K562 (cell line): ENCODE measurements at regions not wholly inside any gene's neighbourhood (a gene's known extent, or its start where the extent isn't known, plus 50 kb on each side); places are given as distances from the start of the nearest gene placed in this dataset.
"Not testable (repeated sequence)": the region's sequence is repeated elsewhere in the genome, so short reads cannot be mapped to it uniquely, and the experiment has no call there.

ENCODE experiments used
- ATAC-seq: fragments of 200-7000 bp; cut with Tn5 transposase; 3 replicates; pipeline ENCODE4 v1.9.1; 2020; ENCODE audit warnings: moderate library complexity
- BruUV-seq: library from RNA; stranded (reverse); fragments of 400-500 nt; replicated peaks from 2 replicates; lab custom pipeline; 2021; lab: Mats Ljungman, UMichigan
- CTCF ChIA-PET: fragments of 300-600 bp; formaldehyde crosslinking; extraction: SDS; loops from one replicate; lab custom pipeline; 2021; ENCODE audit warnings: low intra/inter-chr PET ratio; lab: Yijun Ruan, JAX
- POLR2A ChIA-PET: fragments of 300-600, 350-650 bp; sonication (Branson Sonifier 250); formaldehyde crosslinking; extraction: SDS; loops from one replicate; lab custom pipeline; 2021; ENCODE audit warnings: antibody characterized with exemption, inconsistent platforms; lab: Yijun Ruan, JAX
- DNase-seq, 4 experiments: peaks; one replicate each; pipeline versions ENCODE4 v3.0.0 to v3.0.0-alpha.2; 2011 to 2018; ENCODE audit warnings: low spot score in 3 of 4, mixed read lengths in 3 of 4; ENCODE audit errors: extremely low read depth in 1 of 4
- FAIRE-seq: peaks from 2 replicates; lab custom pipeline; 2011; peaks lifted over from hg19 to GRCh38; lab: Jason Lieb, UNC
- H2AFZ ChIP-seq: 2 replicates; pipeline ENCODE4 v1.6.0; 2011; ENCODE audit warnings: low read depth, low read length, control low read depth, inconsistent platforms
- H3K27ac ChIP-seq: fragments of 200-600 bp; 3 replicates; pipeline ENCODE4 v1.8.0; 2011; ENCODE audit warnings: low read depth, mild to moderate bottlenecking, control low read depth, inconsistent platforms, low read length, moderate library complexity, mixed read lengths; ENCODE audit errors: extremely low read depth
- H3K27me3 ChIP-seq, 2 experiments: fragments of 300-600 bp in 1 of 2; 2 replicates in 1 of 2; 3 replicates in 1 of 2; pipeline versions ENCODE4 v1.6.0 to v1.8.0; 2011; ENCODE audit warnings: inconsistent platforms in 2 of 2, low read length in 2 of 2, mild to moderate bottlenecking in 1 of 2, mixed read lengths in 1 of 2, moderate library complexity in 1 of 2; ENCODE audit not compliant: control insufficient read depth in 2 of 2, insufficient read depth in 2 of 2
- H3K36me3 ChIP-seq: fragments of 300-600 bp; 3 replicates; pipeline ENCODE4 v1.8.0; 2011; ENCODE audit warnings: mild to moderate bottlenecking, low read length, inconsistent platforms; ENCODE audit not compliant: control insufficient read depth, insufficient read depth
- H3K4me1 ChIP-seq, 2 experiments: fragments of 200-600 bp in 1 of 2; replicated peaks in 1 of 2; 2 replicates in 1 of 2; 3 replicates in 1 of 2; pipeline versions ENCODE4 v1.5.1 to v1.8.0; 2011; ENCODE audit warnings: inconsistent platforms in 2 of 2, low read length in 2 of 2, mild to moderate bottlenecking in 1 of 2, mixed read lengths in 1 of 2, moderate library complexity in 1 of 2; ENCODE audit not compliant: control insufficient read depth in 2 of 2, insufficient read depth in 2 of 2
- H3K4me2 ChIP-seq: 2 replicates; pipeline ENCODE4 v1.6.1; 2011; ENCODE audit warnings: low read length, control low read depth, inconsistent platforms, mixed read lengths; ENCODE audit not compliant: insufficient read depth
- H3K4me3 ChIP-seq: fragments of 200-600 bp; sonication (generic), shearing (Covaris generic); 2 replicates; pipeline ENCODE4 v1.5.1; 2016; ENCODE audit warnings: control low read depth, inconsistent platforms
- H3K79me2 ChIP-seq: fragments of 200-600 bp; 3 replicates; pipeline ENCODE4 v1.8.0; 2011; ENCODE audit warnings: low read length, inconsistent platforms; ENCODE audit not compliant: control insufficient read depth, insufficient read depth
- H3K9ac ChIP-seq, 2 experiments: 2 replicates each; pipeline versions ENCODE4 v1.6.0 to v1.6.1; 2011; ENCODE audit warnings: low read depth in 2 of 2, low read length in 2 of 2, control low read depth in 1 of 2, inconsistent platforms in 1 of 2, mild to moderate bottlenecking in 1 of 2, mixed read lengths in 1 of 2; ENCODE audit not compliant: insufficient read depth in 1 of 2
- H3K9me1 ChIP-seq: one replicate; pipeline ENCODE4 v1.6.0; 2011; ENCODE audit warnings: inconsistent platforms, mild to moderate bottlenecking, low read length, moderate library complexity; ENCODE audit not compliant: control insufficient read depth, insufficient read depth
- H3K9me3 ChIP-seq: replicated peaks from 2 replicates; pipeline ENCODE4 v1.5.1; 2011; ENCODE audit warnings: low read depth, low read length, inconsistent platforms; ENCODE audit not compliant: control insufficient read depth, insufficient read depth
- H4K20me1 ChIP-seq: replicated peaks from 2 replicates; pipeline ENCODE4 v1.6.1; 2011; ENCODE audit warnings: low read length, inconsistent platforms, mixed read lengths; ENCODE audit not compliant: control insufficient read depth, insufficient read depth
- CBX1 ChIP-seq: sonication (generic); IDR thresholded peaks from 2 replicates; pipeline ENCODE4 v1.6.1; 2016; ENCODE audit warnings: antibody characterized with exemption, low read depth, mild to moderate bottlenecking
- GABPA ChIP-seq: fragments of 200-800 bp; sonication (Bioruptor generic); conservative IDR thresholded peaks from 2 replicates; pipeline ENCODE4 v1.6.1; 2016; ENCODE audit warnings: low read depth, missing genetic modification characterization, missing compliant biosample characterization
- KDM5B ChIP-seq: fragments of 200-600 bp; sonication (generic); IDR thresholded peaks from 2 replicates; pipeline ENCODE4 v1.6.1; 2012; ENCODE audit warnings: low read depth, mild to moderate bottlenecking, moderate library complexity, low read length, control low read depth, inconsistent platforms; ENCODE audit not compliant: insufficient replicate concordance
- NFYB ChIP-seq: IDR thresholded peaks from 2 replicates; pipeline ENCODE4 v1.6.1; 2011; ENCODE audit warnings: mild to moderate bottlenecking, moderate library complexity; ENCODE audit not compliant: insufficient read length; ENCODE audit errors: extremely low read depth
- PHF8 ChIP-seq: fragments of 200-600 bp; sonication (generic); IDR thresholded peaks from 2 replicates; pipeline ENCODE4 v1.6.1; 2012; ENCODE audit warnings: mixed run types, mild to moderate bottlenecking, inconsistent platforms, low read length, moderate library complexity, borderline replicate concordance
- POLR2H ChIP-seq: IDR thresholded peaks from 2 replicates; pipeline ENCODE4 v1.6.1; 2016; ENCODE audit warnings: missing genetic modification characterization, low read depth, mild to moderate bottlenecking, control low read depth, missing compliant biosample characterization, moderate library complexity
- SREBF1 ChIP-seq: fragments of 150-350 bp; IDR thresholded peaks from 2 replicates; pipeline ENCODE4 v1.6.1; 2014; ENCODE audit warnings: antibody characterized with exemption, low read depth, low read length, borderline replicate concordance
- ZNF197 ChIP-seq: fragments of 200-800 bp; sonication (Bioruptor generic); IDR thresholded peaks from 2 replicates; pipeline ENCODE4 v1.6.1; 2016; ENCODE audit warnings: low read depth, missing genetic modification characterization, missing compliant biosample characterization
- WGBS: fragments of 100-300 bp; shearing (Covaris generic); methylation state at CpG from one replicate; pipeline ENCODE4 v1.1.6; 2016; ENCODE audit warnings: low coverage, mixed read lengths; ENCODE audit not compliant: insufficient coverage; ENCODE audit errors: missing lambda C conversion rate; 5-methylcytosine and 5-hydroxymethylcytosine counted together
- in situ Hi-C: fragments of 300-500 bp; cut with MboI; formaldehyde crosslinking; loops from 4 replicates; pipeline ENCODE4 v1.15.0; 2018; ENCODE audit warnings: inconsistent platforms, mixed read lengths
- intact Hi-C: fragments of 100-400 bp; cut with micrococcal nuclease; formaldehyde crosslinking; loops from 2 replicates; pipeline ENCODE4 v1.14.2; 2022

DNA sequence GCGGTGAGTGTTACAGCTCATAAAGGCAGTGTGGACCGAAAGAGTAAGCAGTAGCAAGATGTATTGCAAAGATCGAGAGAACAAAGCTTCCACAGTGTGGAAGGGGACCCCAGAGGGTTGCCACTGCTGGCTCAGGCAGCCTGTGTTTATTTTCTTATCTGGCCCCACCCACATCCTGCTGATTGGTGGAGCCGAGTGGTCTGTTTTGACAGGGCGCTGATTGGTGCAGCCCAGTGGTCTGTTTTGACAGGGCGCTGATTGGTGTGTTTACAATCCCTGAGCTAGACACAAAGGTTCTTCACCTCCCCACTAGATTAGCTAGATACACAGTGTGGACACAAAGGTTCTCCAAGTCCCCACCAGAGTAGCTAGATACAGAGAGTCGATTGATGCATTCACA, 747.8 kb upstream of the NRXN1 start:
- H3K27me3 ChIP-seq, intact Hi-C loops, H3K36me3 ChIP-seq, H2AFZ ChIP-seq, H3K9me3 ChIP-seq, H3K9me1 ChIP-seq, FAIRE-seq, H3K4me1 ChIP-seq, in situ Hi-C loops, H4K20me1 ChIP-seq, H3K9ac ChIP-seq, CTCF ChIA-PET, BruUV-seq, POLR2A ChIA-PET, H3K79me2 ChIP-seq: not testable (repeated sequence)
- WGBS = 3% methylated on average over 6 of the region's 7 CpGs
- Histone ChIP-seq H3K4me2 (0 out of 2 replicates have a peak overlapping the region, but pooled peaks have one; percentile 43), H3K27ac (peak overlapping the region; percentile 51; the same call in 2 of the 3 replicates), H3K4me3 (0 out of 2 replicates have a peak overlapping the region, but pooled peaks have one; percentile 24)
- TF ChIP-seq SREBF1 = peak; percentile 83; the same call in 1 of the 2 replicates
- TF ChIP-seq POLR2H (tag) = peak; percentile 57
- peak; percentile 48 for TF ChIP-seq NFYB
- peak; percentile 18; the same call in 1 of the 2 replicates for TF ChIP-seq PHF8
- TF ChIP-seq KDM5B = peak; percentile 25
- ATAC-seq (peak; percentile 73), DNase-seq (peak in 1 of 4 experiments; percentile 33)

DNA sequence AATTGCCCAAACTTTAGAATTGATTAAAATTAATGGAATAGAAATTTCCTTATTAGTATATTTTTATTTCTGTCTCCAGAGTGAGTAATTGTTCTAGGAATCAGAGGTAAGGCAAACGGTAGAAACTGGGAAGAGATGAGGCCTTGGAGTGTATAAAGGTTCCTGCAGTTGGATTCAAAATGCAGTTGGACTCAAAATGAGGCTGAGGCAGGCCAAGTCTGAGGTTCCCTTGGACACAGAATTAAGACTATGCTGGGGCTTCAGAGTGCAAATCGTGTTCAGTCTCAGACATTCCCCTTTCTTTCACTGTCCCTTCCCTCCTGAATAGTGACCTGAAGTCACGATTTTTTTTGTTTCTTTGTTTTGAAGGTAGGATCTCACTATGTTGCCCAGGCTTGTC, 746.9 kb upstream of the NRXN1 start:
- ChIA-PET POLR2A (no interaction called here), CTCF (no interaction called here)
- Histone ChIP-seq H3K79me2 (no peaks in the 10 kb centered on the region), H3K4me2 (peak overlapping the region; percentile 32), H3K9me3 (no peaks in the 10 kb centered on the region), H3K9me1 (no peaks in the 10 kb centered on the region), H3K27ac (peak overlapping the region; percentile 51; the same call in 2 of the 3 replicates), H3K27me3 (no peaks in the 10 kb centered on the region), H2AFZ (no peak overlapping the region), H3K36me3 (no peaks in the 10 kb centered on the region), H3K4me1 (no peaks in the 10 kb centered on the region), H4K20me1 (no peaks in the 10 kb centered on the region), H3K4me3 (peak overlapping the region; percentile 24), H3K9ac (no peak overlapping the region)
- peak; percentile 25 for ATAC-seq
- no peak for FAIRE-seq
- in situ Hi-C loops (no loop called here), intact Hi-C loops (no loop called here)
- no peak for DNase-seq
- WGBS = 3% methylated on average over 3 of the region's 3 CpGs
- no TSS peak for BruUV-seq
- TF ChIP-seq CBX1 (no peak), ZNF197 (CRISPR knock-in tag) (no peak), GABPA (tag) (no peak)

DNA sequence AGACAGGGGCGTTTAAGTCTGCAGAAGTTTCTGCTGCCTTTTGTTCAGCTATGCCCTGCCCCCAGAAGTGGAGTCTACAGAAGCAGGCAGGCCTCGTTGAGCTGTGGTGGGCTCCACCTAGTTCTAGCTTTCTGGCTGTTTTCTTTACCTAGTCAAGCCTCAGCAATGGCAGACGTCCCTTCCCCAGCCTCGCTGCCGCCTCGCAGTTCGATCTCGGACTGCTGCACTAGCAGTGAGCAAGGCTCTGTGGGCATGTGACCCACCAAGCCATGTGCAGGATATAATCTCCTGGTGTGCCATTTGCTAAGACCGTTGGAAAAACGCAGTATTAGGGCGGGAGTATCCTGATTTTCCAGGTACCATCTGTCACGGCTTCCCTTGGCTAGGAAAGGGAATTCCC, 742.7 kb upstream of the NRXN1 start:
- WGBS = 1% methylated on average over 10 of the region's 12 CpGs
- CTCF ChIA-PET = not testable (repeated sequence)

More for the DNA sequence above, 742.7 kb upstream of the NRXN1 start:
- FAIRE-seq, H3K4me1 ChIP-seq, H3K9ac ChIP-seq, H3K4me3 ChIP-seq, POLR2A ChIA-PET, DNase-seq, H3K27ac ChIP-seq, H4K20me1 ChIP-seq, intact Hi-C loops, H3K79me2 ChIP-seq, H3K4me2 ChIP-seq, H3K9me3 ChIP-seq, in situ Hi-C loops, H3K9me1 ChIP-seq, ATAC-seq, H3K27me3 ChIP-seq, H2AFZ ChIP-seq, H3K36me3 ChIP-seq, BruUV-seq: not testable (repeated sequence)
